Left ventricle myocardium superior (tissue), 1 donor: ENCODE measurements at regions not wholly inside any gene's neighbourhood (a gene's known extent, or its start where the extent isn't known, plus 50 kb on each side); places are given as distances from the start of the nearest gene placed in this dataset.

ENCODE experiments used
- ATAC-seq: fragments of 200-7000 bp; cut with Tn5 transposase; one replicate; pipeline ENCODE4 v1.9.1; 2020; ENCODE audit warnings: mild to moderate bottlenecking, moderate library complexity
- DNase-seq: peaks from one replicate; pipeline ENCODE4 v3.0.0-alpha.2; 2020
- intact Hi-C: fragments of 100-400 bp; cut with micrococcal nuclease; formaldehyde crosslinking; loops from one replicate; pipeline ENCODE4 v1.11.0; 2022
- donor health status: DM: no; HTN: yes; CAD: no; lungs with severe emphysema.

DNA sequence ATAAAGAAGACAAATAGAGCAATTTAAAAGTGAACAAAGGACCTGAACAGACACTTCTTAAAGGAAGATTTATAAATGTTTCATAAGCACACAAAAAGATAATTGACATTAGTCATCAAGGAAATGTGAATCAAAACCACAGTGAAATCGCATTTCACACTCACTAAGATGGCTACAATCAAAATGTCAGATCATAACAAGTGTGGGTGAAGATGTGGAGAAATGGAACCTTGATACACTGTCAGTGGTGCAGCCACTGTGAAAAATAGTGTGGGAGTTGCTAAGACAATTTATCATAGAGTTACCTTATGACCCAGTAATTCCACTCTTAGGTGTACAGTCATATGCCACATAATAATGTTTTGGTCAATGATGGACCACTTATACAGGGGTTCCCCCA is 54.5 kb upstream of the HTR4 start:
- ATAC-seq (no peak), DNase-seq (no peak)
- intact Hi-C loops: no loop called here

DNA sequence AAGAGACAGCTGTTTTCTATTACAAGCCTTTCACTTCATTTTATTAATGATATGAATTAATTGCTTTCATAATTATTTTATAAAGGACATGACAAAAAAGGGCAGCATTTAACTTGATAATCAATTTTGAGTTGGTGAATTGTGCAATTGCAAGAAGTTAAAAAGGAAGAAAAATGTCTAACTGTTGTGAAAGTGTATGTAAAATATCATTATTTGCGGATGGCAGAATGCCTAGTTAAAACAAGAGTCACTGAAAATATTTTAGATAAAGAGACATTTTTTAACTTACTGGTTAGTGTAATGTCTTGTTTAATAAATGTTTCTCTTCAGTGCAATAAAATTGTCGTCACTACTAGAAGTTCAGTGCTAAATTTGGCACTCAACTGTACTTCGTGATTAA is 57.6 kb upstream of the HTR4 start:
- peak; percentile 53 for ATAC-seq
- no peak for DNase-seq
- intact Hi-C loops: no loop called here

DNA sequence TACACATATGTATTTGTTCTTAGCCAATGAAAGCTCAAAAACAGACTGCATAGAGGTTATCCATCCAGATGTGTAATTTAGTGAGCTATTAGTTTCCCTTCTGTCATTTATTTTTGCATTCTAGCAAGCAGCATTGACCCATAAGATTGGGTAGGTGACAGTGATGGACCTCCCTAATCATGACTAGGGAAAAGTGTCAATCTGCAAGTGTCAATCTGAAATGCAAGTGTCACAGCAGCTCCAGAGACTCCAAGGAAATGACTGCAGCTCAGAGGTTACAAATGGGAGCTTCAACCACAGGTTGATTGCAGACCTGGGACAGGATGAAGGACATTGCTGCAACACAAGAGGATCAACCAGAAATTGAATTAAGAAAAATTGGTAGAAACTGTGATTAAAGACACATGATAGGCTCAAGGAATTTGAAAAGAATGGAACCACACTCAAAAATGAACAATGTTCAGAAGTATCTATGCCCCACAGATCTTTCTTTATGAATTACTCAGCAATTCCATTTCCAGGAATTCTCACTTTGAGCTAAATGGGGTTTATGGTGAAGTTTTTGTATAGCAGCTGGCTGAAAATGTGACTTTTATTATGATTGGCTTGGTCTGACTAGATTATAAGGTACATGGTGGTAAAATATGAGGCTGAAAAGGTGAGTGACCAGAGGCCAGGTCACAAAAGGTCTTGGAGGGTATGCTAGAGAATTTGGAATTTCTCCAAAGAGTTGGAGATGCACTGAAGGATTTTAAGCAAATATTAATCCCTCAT is 59.6 kb upstream of the HTR4 start:
- intact Hi-C loops: no loop called here
- ATAC-seq: no peak
- DNase-seq: no peak

DNA sequence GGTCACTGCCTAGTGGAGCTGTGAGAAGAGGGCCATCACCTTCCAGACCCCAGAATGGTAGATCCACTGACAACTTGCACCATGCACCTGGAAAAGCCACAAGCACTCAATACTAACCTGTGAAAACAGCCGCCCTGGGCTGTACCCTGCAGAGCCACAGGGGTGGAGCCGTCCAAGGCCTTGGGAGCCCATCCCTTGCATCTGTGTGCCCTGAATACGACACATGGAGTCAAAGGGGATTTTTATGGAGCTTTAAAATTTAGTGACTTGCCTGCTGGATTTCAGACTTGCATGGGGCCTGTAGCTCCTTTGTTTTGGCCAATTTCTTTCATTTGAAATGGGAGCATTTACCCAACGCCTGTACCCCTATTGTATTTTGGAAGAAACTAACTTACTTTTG is 62.4 kb upstream of the HTR4 start:
- intact Hi-C loops: no loop called here
- DNase-seq: no peak
- no peak for ATAC-seq

DNA sequence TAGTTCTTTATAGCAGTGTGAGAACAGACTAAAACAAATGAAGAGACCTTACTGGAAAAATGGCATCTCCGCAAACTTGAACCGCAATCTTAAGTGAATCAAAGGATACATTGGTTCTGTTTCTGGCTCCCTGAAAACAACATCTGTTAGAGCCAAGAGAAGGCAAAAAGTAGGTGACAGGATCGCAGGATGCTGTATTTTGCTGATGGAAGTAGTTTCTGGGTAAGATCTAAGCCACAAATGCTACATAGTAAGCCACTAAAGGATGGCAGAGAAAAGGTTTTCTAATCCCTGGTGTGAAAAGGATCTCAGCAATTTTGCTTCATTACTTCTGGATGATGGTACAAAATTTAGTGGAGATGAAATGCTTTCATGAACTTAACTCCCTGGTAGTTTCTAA is 63.3 kb upstream of the HTR4 start:
- ATAC-seq (no peak), DNase-seq (no peak)
- intact Hi-C loops: no loop called here

DNA sequence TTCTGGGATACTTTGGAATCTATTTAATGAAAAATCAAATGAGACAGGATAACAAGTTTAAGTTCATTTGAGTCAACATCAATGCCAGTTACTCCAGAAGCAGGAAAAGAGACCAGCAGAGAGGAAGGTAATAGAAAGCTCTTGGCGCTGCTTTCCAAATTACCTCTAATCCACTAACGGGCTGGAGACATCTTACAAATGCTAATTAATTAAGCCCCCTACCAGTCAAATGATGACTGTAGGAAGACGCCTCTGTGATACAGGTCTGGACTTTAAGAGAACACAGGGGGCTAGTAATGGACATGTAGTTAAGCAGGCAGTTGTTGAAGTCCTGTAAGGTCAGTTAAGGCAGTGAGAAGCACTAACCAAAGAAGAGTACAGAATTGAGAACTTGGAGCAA is 65.3 kb upstream of the HTR4 start:
- DNase-seq (no peak), ATAC-seq (no peak)
- intact Hi-C loops: no loop called here

DNA sequence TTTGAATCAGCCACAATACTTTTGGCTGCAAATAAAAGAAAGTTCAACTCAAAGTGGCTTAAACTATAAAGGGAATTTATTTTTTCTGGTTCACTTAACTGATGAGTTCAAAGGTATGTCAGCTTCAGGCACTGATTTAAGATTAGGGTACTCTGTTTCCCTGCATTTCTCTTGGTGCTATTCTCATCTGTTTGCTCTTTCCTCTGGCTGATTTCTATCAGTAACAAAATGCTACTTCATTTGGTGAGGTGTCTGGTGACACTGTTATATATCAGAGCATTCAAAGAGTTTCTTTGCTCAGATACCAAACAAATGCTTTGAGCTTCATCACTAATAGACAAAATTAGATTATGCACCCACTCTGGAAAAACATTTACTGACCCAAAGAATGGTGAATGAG is 65.9 kb upstream of the HTR4 start:
- DNase-seq (no peak), ATAC-seq (no peak)
- intact Hi-C loops: no loop called here

DNA sequence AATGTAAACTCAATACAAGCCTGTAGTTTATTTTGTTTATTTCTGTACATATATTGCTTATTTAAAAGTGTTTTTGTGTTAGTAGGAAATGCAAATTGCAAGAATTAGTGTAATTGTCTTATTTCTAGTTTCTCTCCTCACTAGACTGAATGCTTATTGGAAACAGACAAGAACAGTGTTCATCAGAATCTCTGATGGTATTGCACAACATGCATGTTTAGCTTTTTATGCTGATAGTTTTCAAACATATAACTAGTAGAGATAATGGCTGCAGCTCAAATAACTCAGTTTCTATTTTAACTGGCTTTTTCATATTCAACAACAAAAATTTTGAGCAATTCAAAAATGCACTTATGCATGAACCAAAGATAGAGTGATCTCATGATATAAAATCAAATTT is 68.8 kb upstream of the HTR4 start:
- intact Hi-C loops: no loop called here
- DNase-seq (no peak), ATAC-seq (no peak)

DNA sequence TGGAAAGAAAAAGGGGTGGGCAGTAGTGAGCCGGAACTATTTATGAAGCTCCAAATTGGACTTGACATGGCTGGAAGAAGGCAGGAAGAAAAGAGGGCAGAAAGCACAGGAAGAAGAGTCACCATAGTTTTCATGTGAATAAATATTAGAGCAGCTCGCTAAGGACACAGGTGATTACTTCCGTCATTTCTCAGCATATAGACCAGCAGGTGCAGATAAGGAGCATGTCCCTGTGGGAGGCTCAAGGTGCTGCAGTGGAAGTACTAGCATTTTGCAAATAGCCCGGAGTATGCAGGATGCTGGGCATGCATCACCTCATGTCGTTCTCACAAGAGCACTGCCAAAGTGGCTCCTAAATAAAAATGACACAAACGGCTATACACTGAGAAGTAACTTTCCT is 71.3 kb upstream of the HTR4 start:
- intact Hi-C loops: no loop called here
- DNase-seq: no peak

DNA sequence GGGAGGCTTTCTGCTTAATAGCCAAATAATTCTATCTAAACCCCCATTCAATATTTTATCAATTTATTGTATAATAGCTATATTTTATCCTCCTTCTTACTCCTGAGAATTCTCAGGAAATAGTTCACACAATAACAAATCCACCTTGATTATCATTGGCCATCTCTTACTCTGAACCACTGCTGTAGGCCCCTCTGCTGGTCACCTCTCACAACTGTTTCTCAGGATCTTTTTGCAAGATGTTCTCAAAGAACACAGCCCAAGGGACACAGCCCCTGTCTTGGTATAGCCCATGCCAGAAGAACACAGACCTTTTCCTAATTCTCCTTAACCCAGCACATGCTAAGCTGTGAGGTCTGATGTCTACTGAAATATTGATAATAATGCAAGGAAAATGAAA is 74.9 kb upstream of the HTR4 start:
- intact Hi-C loops: no loop called here
- ATAC-seq: no peak
- DNase-seq: no peak

More for the DNA sequence above, 71.3 kb upstream of the HTR4 start:
- no peak for ATAC-seq

DNA sequence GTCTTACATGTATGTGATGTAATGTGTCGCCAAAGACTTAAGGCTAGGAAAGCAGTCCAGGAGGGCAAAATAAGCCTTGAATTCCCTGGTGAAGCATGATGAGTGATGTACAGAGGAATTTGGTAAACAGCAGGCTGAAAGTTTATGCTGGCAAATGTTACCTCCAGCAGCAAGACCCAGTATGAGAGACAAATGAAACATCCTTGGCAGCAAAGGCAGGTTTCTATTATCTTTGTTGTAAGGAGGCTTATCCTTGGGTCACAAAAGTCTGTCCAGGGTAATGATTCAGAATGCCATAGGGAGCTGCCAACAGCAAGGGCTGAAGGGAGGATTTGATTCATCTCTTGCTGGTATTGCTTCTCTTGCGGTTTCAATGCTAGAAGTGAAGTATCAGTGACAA is 75.9 kb upstream of the HTR4 start:
- intact Hi-C loops: loop anchor here (5.0 to 10.0 kb wide), 4 partner anchors 288 to 553 kb away; no protein-coding TSS in a partner anchor
- DNase-seq: no peak
- ATAC-seq: peak; percentile 16

DNA sequence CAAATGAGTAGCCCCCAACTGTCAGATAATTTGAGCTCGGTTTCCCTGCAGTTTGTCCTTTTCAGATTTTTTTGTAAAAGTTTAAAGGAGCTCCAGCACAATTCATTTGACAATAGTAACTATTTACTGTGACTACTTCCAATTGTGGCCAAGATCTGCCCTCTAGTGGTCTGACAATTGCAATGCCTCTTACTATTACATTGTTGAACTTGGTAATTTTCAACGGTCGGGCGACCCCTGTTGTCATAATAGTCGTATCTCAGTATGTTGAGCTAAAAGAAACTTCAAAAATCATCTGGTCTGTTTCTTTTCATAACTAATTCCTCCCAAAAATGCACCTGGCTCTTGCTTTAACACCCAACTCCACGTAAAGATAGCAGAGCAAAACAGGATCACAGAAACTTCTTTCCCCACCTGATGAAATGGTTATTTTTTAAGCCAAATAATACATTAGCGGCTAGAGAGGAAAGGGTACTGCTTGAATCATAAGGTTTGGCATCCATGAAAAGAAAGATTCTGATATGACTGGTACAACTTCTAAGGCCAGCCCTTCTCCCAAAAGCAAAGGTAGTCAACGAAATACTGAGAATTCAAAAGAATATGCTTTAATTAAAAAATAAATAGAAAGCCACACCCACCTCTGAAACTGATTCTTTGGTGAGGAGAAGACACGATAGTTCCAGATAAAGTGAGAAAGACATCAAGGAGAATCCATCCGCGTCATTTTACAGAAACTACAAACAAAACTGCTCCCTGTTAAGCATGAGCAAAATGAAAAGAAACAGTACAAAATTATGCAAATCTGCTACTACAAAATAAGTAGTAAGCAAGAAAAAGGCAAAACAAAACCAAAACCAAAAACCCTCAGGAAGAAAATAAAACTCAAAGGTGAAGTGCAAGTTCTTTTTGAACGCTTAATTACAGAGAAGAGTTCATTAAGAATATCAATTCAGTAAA is 76.9 kb upstream of the HTR4 start:
- intact Hi-C loops: loop anchor here (5.0 to 10.0 kb wide), 4 partner anchors 289 to 554 kb away; no protein-coding TSS in a partner anchor
- peak; percentile 54 for DNase-seq
- ATAC-seq: peak; percentile 90

DNA sequence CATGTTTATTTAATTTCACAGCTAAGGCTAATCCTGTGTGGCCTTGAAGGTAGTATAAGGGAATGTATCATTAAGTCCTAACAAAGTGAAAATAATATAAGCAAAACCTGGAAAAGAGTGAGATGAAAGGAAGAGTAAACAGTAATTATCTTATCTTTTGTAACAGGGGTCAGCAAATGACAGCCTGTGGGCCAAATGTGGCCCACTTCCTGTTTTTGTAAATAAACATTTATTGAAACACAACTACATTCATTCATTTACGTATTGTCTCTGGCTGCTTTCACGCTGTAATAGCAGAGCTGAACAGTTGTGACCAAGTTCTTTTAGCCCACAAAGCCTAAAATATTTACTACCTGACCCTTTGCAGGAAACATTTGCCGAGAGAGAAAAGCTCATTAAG is 78.4 kb upstream of the HTR4 start:
- intact Hi-C loops: loop anchor here (5.0 to 10.0 kb wide), 4 partner anchors 290 to 555 kb away; no protein-coding TSS in a partner anchor
- DNase-seq (no peak), ATAC-seq (no peak)

DNA sequence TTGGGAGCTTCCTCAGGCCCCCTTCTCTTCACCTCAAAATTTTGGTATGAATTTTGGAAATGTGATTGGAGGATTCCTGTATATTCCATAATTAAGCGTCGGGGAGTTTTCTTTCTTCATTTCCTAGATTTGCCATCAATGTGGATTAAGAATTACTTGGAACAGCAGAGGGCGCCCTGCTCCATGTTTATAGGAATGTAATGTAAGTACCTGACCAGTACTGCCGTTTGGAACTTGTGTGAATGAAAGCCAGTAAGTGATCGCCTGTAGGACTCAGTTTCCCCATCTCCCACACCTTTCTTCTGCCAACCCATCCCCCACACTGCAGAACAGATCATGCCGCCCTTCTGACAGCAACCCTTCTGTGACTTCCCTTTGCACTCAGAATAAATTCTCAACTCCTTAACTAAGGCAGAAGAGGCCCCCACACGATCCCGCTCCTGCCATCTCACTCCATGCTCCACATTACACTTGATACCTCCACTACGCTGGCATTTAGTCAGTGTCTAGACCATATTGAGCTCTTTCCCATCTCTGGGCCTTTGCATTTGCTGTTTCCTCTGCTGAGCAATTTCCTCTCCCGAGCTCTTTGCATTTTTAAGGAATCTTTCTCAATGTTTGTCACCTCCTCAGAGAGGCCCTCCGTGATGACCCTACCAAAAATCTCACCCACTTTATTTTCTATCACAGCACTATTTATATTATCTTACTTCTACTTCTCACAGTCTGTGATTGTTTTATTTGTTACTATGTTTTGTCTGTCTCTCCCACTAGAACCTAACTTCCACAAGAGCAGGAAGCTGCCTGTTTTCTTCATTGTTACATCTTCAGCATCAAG is 79.5 kb upstream of the HTR4 start:
- DNase-seq (peak; percentile 61), ATAC-seq (peak; percentile 60)
- intact Hi-C loops: loop anchor here (5.0 to 10.0 kb wide), 4 partner anchors 292 to 557 kb away; no protein-coding TSS in a partner anchor

DNA sequence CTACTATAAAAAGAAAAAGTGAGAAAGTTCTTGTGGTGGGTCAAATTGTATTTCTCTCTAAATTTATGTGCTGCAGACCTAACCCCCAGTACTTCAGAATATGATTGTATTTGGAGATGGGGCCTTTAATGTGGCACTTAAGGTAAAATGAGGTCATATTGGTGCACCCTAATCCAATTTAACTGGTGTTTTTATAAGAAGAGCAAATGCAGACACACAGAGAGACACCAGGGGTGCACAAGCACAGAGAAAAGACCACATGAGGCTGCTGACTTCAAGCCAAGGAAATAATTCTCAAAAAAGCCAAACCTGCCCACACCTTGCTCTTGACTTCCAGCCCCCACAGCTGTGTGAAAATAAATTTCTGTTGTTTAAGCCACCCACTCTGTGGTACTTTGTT is 80.2 kb upstream of the HTR4 start:
- ATAC-seq (no peak), DNase-seq (no peak)
- intact Hi-C loops: loop anchor here (5.0 to 10.0 kb wide), 4 partner anchors 292 to 557 kb away; no protein-coding TSS in a partner anchor

DNA sequence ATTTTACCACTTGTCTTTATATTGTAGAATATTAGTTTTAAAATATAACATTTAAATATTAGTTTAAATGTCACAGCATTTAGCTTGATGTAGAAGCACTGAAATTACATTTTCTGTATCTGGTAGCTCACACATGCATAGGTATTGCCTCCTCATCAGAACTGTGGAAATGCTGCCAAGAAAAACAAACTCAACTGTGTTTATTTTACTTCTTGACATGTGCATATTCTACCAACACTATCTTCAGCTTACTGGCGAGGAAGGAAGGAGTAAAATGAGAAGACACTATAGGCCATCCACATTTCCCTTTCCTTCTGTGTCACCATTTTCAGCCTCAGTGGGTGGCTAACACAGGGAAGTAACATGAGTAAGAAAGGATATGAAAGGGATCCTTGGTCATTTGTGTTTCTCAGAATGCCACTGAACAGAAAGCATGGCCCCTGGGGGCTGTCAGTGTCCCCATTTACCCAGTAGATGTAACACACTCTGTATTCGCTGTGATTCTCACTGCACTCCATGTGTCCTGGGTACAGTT is 81.0 kb upstream of the HTR4 start:
- ATAC-seq (no peak), DNase-seq (no peak)
- intact Hi-C loops: loop anchor here (10.0 kb wide), 1 partner anchor 299 kb away; no protein-coding TSS in a partner anchor

DNA sequence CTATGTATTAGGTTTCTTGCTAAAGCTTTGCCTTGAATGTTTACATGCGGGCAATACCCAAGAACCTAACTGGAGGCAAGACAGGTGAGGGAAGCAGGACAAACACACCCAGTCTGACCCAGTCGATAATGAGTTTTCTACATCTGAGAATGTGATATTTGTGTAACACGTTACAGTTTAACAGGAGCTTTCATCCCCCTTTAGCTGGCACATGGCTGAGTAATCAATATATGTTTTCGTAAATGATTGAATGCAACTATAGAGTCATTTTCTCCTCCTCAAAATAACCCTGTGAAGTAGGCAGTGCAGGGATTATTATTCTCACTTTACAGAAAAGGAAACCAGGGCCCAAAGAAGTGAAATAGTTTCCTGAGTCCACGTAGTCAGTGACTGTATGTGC is 84.7 kb upstream of the HTR4 start:
- DNase-seq: no peak
- intact Hi-C loops: loop anchor here (10.0 kb wide), 1 partner anchor 296 kb away; no protein-coding TSS in a partner anchor
- no peak for ATAC-seq

DNA sequence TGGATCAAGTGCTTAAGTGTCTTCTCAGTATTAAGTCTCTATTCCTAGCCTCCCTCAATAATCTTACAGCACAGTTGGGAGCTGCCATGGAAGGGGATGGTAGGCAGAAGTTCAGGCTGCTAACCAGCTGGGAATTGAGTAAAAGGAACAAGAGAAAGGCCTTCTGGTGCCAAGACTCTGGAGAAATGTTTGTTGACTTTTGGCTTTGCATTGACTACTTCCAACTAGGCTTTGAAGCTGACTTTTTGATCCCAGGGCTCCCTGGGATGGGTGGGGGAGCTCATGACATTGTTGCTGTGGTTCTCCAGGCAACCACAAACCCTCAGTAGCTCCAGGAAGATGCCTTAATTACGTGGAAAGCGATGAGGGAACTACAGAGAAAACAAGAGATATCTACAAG is 85.2 kb upstream of the HTR4 start:
- DNase-seq (no peak), ATAC-seq (no peak)
- intact Hi-C loops: loop anchor here (10.0 kb wide), 1 partner anchor 295 kb away; no protein-coding TSS in a partner anchor
